ENCODE measurements at regions not wholly inside any gene's neighbourhood (a gene's known extent, or its start where the extent isn't known, plus 50 kb on each side); places are given as distances from the start of the nearest gene placed in this dataset.
"Not testable (repeated sequence)": the region's sequence is repeated elsewhere in the genome, so short reads cannot be mapped to it uniquely, and the experiment has no call there.

DNA sequence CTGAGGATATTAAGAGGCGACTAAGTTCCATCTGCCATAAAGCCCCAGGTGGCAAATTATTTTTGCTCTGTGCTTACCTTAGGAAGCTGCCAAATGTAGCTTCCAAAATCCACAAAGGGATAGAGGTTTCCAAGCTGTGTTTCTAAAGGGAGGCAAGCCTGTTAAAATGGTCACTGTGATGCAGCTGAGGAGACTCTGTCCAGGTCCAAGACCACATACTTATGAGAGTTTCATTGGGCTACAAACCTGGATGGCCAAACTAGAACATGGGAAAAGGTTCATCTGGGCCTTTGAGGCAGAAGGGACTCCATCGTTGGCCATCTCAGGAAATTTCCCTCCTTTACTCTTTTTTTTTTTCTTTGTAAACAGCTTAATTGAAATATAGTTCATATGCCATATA is 306.9 kb upstream of the FGF13 start:
- Histone ChIP-seq H3K27me3 (no peaks in the 10 kb centered on the region), H3K27ac (no peak overlapping the region), H3K4me3 (no peak overlapping the region), H3K9me3 (peaks cover 0 to 6% (median 0%) of the 10 kb centered on the region in 3 donors), H3K4me1 (no peaks in the 10 kb centered on the region), H3K36me3 (no peaks in the 10 kb centered on the region)
- in situ Hi-C loops (cut with MboI; ENCODE audit: low sequenced_read_pairs in 4 of 4), result no loop called here
- TF ChIP-seq, protein P1, sequence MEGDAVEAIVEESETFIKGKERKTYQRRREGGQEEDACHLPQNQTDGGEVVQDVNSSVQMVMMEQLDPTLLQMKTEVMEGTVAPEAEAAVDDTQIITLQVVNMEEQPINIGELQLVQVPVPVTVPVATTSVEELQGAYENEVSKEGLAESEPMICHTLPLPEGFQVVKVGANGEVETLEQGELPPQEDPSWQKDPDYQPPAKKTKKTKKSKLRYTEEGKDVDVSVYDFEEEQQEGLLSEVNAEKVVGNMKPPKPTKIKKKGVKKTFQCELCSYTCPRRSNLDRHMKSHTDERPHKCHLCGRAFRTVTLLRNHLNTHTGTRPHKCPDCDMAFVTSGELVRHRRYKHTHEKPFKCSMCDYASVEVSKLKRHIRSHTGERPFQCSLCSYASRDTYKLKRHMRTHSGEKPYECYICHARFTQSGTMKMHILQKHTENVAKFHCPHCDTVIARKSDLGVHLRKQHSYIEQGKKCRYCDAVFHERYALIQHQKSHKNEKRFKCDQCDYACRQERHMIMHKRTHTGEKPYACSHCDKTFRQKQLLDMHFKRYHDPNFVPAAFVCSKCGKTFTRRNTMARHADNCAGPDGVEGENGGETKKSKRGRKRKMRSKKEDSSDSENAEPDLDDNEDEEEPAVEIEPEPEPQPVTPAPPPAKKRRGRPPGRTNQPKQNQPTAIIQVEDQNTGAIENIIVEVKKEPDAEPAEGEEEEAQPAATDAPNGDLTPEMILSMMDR (IDR thresholded peaks at IDR 0.05 in 4 of 5, conservative IDR thresholded peaks at IDR 0.05 in 1 of 5), result no peak
- no peak for TF ChIP-seq POLR2A (IDR thresholded peaks at IDR 0.05)
- ATAC-seq (no peak), DNase-seq (no peak)
- intact Hi-C loops (cut with DNase I; ENCODE audit: low total_unique reads), result no loop called here

DNA sequence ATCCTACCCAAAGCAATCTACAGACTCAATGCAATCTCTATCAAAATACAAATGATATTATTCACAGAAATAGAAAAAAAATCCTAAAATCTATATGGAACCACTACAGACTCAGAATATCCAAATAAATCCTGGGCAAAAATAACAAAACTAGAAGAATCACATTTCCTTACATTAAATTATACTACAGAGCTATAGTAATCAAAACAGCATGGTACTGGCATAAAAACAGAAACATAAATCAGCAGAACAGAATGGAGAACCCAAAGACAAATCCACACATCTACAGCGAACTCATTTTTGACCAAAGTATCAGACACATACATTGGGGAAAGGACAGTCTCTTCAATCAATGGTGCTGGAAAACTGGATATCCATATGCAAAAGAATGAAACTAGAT is 304.1 kb upstream of the FGF13 start:
- TF ChIP-seq, protein P1 (IDR thresholded peaks at IDR 0.05 in 4 of 5, conservative IDR thresholded peaks at IDR 0.05 in 1 of 5), result no peak
- TF ChIP-seq POLR2A (IDR thresholded peaks at IDR 0.05), result no peak
- H3K4me1 ChIP-seq, result no peaks in the 10 kb centered on the region
- peaks cover 0 to 6% (median 0%) of the 10 kb centered on the region in 3 donors for H3K9me3 ChIP-seq
- H3K36me3 ChIP-seq, result no peaks in the 10 kb centered on the region
- intact Hi-C loops (cut with DNase I; ENCODE audit: low total_unique reads) (no loop called here), in situ Hi-C loops (cut with MboI; ENCODE audit: low sequenced_read_pairs in 4 of 4) (no loop called here)
- ATAC-seq, result no peak
- H3K27ac ChIP-seq, result no peak overlapping the region
- DNase-seq, result no peak
- no peak overlapping the region for H3K4me3 ChIP-seq
- H3K27me3 ChIP-seq, result no peaks in the 10 kb centered on the region

DNA sequence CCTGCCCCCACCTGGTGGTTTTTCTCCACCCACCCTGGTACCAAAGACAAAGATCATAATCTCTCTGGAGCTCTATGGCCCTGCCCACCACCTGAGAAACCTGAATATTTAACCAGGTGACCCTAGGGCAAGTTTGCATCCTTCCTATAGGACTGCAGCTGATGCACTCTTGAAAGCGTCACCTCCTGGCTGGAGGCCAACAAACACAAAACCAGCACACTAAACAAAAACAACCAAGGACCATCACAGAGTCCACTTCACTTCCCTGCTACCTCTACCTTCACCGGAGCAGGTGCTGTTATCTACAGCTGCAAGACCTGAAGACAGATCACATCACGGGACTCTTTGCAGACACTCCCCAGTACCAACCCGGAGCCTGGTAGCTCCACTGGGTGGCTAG is 296.7 kb upstream of the FGF13 start:
- no peak for DNase-seq
- Histone ChIP-seq H3K9me3 (no peaks in the 10 kb centered on the region), H3K27me3 (no peaks in the 10 kb centered on the region), H3K4me1 (no peaks in the 10 kb centered on the region), H3K27ac (no peak overlapping the region), H3K4me3 (no peak overlapping the region), H3K36me3 (no peaks in the 10 kb centered on the region)
- no peak for ATAC-seq
- in situ Hi-C loops (cut with MboI; ENCODE audit: low sequenced_read_pairs in 4 of 4), result no loop called here
- intact Hi-C loops (cut with DNase I; ENCODE audit: low total_unique reads), result no loop called here
- TF ChIP-seq, protein P1 (IDR thresholded peaks at IDR 0.05 in 4 of 5, conservative IDR thresholded peaks at IDR 0.05 in 1 of 5), result no peak

DNA sequence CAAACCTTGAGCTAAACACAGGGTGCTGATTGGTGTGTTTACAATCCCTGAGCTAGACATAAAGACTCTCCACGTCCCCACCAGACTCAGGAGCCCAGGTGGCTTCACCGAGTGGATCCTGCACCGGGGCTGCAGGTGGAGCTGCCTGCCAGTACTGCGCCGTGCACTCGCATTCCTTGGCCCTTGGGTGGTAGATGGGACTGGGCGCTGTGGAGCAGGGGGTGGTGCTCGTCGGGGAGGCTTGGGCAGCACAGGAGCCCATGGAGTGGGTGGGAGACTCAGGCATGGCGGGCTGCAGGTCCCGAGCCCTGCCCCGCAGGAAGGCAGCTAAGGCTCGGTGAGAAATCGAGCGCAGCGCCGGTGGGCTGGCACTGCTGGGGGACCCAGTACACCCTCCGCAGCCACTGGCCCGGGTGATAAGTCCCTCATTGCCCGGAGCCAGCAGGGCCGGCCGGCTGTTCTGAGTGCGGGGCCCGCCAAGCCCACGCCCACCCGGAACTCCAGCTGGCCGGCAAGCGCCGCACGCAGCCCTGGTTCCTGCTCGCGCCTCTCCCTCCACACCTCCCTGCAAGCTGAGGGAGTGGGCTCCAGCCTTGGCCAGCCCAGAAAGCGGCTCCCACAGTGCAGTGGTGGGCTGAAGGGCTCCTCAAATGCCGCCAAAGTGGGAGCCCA is 292.5 kb upstream of the FGF13 start:
- DNase-seq; ATAC-seq; H3K27ac ChIP-seq; H3K36me3 ChIP-seq; H3K9me3 ChIP-seq; H3K4me1 ChIP-seq; intact Hi-C loops (cut with DNase I; ENCODE audit: low total_unique reads); H3K4me3 ChIP-seq; in situ Hi-C loops (cut with MboI; ENCODE audit: low sequenced_read_pairs in 4 of 4); H3K27me3 ChIP-seq: not testable (repeated sequence)

DNA sequence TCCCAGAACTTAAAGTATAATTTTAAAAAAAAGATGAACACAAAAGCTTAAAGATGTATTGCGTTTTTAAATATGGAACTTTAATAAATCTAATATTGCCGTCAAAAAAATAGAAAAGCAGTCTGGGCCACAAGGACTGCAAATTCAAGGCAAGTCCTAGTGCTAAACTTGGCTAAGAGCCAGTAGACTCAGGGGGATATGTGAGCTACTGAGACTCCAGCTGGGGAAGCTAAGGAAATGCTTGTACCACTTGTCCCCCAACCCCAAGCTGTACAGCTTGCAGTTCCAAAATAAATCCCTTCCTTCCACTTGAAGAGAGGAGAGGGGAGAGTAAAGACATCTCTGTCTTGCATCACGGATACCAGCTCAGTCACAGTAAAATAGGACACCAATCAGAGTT is 290.8 kb upstream of the FGF13 start:
- Histone ChIP-seq H3K27ac (no peak overlapping the region), H3K27me3 (no peaks in the 10 kb centered on the region), H3K4me1 (no peaks in the 10 kb centered on the region), H3K9me3 (no peaks in the 10 kb centered on the region), H3K4me3 (no peak overlapping the region), H3K36me3 (no peaks in the 10 kb centered on the region)
- TF ChIP-seq, protein P1 (IDR thresholded peaks at IDR 0.05 in 4 of 5, conservative IDR thresholded peaks at IDR 0.05 in 1 of 5), result no peak
- TF ChIP-seq POLR2A (IDR thresholded peaks at IDR 0.05), result no peak
- intact Hi-C loops (cut with DNase I; ENCODE audit: low total_unique reads), result no loop called here
- ATAC-seq, result no peak
- in situ Hi-C loops (cut with MboI; ENCODE audit: low sequenced_read_pairs in 4 of 4), result no loop called here
- no peak for DNase-seq
